SKM-1 treated with dmso at 0.1 percent for 144 hours (cell line): ENCODE measurements at regions not wholly inside any gene's neighbourhood (a gene's known extent, or its start where the extent isn't known, plus 50 kb on each side); places are given as distances from the start of the nearest gene placed in this dataset.

Experiments used
- DNase-seq: peaks from one replicate; lab custom pipeline; 2025; ENCODE audit not compliant: unreplicated experiment; lab: John Stamatoyannopoulos, UW

DNA sequence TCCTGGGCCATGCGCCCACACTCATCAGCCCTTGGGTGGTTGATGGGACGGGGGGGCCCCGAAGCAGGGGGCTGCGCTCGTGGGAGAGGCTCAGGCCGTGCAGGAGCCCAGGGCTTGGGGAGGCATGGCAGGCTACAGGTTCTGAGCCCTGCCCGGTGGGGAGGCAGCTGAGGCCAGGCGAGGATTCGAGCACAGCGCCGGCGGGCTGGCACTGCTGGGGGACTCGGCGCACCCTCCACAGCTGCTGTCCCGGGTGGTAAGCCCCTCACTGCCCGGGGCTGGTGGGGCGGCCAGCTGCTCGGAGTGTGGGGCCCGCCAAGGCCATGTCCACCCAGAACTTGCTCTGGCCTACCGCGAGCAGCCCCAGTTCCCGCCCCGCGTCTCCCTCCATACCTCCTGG, 295.8 kb upstream of the SEL1L start:
- no peak for DNase-seq

DNA sequence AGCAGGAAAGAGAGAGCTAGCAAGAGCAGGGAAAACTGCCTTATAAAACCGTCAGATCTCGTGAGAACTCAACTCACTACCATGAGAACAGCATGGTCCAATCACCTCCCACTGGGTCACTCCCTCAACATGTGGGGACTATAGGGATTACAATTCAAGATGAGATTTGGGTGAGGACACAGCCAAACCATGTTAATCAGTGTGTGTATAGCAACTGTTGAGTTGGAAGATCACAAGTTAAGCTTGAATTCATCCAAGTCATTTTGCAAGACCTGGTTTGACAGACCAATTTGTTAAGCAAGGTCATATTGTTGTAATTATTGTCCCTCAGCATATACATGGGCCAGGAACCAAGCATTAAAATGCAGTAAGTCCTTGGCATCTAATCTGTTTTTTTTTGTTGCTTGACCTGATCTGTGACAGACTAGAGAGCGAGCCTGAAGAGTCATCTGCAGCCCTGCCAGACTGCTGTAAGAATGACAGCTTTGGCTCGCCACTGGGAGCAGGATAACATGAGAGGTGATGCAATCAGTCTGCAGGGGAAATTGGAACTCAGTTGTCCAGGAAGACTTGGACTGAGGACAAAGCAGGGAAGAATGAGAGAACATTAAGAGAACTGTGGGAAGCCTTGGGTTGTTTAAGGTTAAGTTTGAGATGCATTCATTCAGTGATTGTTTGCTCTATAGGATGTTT, 297.6 kb upstream of the SEL1L start:
- DNase-seq, result no peak

DNA sequence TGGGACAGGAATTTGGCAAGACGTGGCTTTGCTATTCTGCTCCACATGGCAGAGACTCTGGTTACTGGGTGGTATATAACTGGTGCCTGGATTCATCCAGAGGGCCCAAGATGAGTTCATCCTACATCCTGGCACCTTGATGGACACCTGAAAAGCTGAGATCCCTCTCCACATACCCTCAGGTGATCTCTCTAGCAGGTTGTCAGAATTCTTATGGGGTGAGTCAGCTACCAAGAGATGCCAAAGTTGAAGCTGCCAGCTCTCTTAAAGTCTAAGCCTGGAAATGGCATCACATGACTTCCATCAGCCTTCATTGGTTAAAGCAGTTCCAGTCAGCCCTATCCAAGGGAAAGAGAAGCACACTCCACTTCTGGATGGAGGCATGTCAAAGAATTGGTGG, 300.7 kb upstream of the SEL1L start:
- no peak for DNase-seq

DNA sequence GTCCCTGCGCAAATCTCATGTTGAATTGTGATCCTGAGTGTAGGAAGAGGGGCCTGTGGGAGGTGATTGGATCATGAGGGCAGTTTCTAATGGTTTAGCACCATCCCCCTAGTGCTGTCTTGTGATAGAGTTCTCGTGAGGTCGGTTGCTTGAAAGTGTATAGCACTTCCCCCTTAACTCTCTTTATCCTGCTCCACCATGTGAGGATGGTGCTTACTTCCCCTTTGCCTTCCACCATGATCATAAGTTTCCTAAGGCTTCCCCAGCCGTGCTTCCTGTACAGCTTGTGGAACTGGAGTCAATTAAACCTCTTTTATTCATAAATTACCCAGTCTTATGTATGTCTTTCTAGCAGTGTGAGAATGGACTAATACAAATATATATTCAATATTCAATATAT, 303.7 kb upstream of the SEL1L start:
- DNase-seq, result no peak

DNA sequence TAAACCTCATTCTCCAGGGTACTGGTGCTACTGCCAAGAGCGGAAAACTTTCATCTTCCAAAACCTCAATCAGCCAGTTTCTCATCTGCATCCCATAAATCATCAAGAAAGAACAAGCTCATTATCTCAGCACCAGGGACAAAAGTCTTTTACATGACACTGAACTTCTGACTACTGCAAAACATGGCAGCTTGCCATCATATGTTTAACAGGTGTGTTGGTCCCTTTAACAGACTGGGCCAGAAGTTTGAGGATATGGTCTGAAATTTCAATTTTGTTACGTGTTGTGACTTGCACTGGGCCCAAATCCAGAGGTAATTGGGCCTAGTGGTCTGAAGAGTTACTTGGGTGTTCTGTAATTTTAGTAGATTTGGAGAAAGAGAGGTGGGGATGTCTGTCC, 305.4 kb upstream of the SEL1L start:
- no peak for DNase-seq

DNA sequence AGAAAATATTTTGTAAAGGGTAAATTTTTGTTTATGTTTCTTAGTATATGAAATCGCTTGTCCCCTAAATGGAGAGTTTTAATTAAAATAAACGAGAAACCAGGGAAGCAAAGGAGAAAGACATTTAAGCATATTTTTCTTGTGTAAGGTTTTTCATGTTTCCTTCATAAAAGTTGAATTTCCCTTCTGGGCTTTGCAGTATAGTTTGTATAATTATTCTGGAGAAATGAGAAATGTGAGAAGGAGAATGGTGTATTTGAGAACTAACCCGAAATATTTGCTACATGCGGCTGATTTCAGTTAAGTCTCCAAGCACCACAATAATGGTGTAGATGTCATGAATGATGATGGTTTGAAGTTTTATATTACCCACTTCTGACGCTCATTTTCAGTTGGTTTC, 307.7 kb upstream of the SEL1L start:
- no peak for DNase-seq

DNA sequence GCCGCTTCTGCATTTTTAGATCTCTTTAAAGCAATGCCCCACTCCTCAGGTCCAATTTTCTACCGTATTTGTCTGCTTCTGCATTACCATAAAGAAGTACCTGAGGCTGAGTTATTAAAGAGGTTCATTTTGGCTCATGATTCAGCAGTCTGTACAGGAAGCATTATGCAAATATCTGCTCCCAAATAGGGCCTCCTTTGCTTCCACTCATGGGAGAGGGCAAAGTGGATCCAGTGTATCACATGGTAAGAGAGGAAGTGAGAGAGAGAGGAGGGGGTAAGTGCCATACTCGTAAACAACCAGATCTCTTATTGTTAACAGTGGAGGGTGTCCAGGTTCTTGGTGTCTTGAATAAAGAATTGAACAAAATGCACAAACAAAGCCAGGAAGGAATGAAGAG, 316.1 kb upstream of the SEL1L start:
- no peak for DNase-seq

DNA sequence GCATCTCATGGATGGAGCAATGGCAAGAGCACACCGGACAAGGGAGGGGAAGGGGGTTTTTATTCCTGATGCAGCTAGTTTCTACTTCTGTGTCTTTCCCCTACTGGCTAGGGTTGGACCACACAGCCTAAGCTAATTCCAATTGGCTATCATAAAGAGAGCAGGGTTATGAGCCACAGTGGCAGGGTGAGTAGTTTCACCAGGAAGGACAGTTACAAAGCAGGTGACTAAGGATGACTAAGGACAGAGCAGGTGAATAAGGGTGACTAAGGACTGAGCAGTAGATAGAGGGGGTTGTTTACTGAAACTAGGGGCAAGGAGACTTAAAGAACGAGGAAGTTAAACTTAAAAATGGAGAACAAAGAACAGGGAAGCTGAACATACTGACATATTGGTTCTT, 321.4 kb upstream of the SEL1L start:
- DNase-seq, result peak; percentile 25

DNA sequence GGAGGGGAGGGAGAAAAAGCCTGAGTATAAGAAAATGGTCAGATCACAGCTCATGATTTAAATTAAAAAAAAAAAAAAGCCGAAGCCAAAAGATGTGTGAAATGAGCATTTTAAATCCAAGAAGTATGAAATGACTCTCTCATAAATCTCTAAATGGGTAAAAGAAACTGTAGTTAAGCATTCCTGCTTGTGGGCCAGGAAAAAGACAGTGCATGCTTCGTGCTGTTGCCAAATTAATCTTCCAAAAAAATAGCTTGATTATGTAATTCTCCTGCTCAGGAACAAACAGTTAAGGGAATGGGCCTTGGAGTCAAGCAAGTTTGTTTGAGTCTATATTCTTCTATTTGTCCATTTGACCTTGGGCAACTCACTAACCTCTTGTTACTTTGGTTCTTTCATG, 325.4 kb upstream of the SEL1L start:
- DNase-seq, result no peak

DNA sequence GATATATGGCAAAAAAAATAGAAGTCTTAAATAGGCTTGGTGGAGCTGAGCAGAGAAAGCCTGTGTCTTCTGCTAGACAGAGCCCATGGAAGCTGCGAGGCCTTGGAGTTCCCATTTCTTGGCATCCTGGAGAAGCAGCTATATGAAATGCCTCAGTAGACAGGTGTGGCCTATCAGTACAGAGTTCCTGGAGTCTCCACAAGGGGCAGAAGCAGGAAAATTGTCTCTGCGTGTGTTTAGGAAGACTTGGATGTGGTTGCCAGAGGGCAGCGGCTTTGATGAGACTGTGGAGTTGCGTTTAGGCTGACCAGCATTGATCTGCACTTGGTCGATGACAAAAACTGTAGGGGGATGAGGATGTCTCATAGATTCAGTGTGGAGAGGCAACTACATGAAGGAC, 334.5 kb upstream of the SEL1L start:
- no peak for DNase-seq

DNA sequence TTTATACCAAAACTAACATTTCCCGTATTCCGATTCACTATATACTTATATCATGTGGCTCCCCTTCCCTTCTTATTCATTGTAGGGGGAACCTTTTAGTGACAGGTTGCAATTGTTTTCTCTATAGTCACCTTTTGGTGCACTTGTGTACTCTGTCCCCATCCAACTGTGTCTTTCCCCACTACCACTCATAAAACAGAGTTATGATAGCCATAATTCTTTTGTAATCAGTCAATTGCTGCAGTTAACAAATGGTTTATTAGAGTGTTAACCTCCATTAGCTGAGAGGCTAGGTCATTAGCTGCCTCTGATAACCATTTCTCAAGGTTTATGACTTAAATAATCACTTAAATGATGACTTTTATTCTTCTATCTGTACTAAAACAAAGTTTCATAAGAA, 338.1 kb upstream of the SEL1L start:
- DNase-seq, result no peak

DNA sequence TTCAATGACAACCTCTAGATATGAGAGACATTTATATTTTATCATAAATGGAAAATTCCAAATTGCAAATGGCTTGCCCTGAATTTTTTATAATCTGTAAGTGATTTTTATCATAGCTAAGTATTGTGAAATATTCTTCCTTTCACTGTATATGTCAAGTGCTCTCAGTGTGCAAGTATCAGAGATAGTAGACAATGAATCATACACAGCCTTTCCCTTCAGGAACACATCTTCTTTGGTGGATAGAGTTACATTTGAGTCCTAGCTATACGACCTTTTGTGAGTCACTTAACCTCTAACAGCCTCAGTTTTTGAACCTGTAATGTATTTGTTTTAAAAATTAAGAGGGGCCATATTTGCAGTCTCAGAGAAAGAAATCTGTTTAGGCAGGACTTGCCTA, 350.7 kb upstream of the SEL1L start:
- DNase-seq, result no peak

DNA sequence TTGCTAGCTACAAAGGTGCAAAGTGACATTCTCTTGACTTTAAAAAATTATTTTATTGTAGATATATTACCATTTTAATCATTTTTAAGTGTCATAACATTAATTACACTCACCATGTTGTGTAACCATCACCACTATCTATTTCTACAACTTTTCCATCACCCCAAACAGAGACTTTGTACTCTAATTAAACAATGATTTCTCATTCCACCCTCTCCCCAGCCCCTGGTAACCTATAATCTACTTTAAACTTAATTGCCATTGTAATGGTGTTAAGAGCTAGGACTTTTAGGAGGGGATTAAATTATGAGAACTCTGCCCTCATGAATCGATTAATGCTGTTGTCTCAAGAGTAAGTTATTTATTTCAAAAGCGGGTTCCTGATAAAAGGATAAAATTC, 352.9 kb upstream of the SEL1L start:
- DNase-seq, result no peak

DNA sequence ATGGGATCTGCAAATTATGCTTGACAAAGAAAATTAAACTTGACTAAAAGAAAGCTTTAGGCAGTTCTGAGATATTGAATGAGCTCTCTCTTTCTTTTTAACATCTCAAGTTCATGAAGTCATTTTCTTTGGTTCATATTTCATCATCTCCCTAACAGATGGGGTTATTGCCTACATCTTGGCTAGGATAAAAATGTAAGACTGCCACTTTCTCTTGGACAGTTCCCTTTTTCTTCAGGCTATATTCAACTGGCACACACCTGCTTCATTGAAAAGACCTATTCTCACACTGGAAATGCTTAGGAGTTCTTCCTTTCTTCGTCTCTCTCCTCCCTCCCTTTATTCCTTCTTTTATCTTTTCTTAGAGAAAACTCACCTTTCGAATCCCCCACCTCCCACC, 355.9 kb upstream of the SEL1L start:
- no peak for DNase-seq

DNA sequence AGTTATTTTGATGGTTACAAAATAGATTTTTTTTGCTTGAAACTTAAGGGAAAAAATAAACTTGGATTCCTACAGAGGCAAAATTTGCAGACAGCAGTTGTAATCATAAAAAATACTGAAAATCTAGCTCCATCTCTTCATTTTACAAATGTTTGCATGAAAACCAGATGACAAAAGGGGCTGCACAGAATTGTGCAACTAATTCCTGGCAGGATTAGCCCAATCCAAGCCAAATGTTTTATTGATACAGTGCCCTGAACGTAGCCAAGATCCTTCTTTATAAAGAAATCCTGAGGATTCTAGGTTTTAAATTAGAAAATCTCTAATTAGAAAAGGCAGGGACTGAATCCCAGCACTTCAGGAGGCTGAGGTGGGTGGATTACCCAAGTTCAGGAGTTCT, 356.4 kb upstream of the SEL1L start:
- DNase-seq, result no peak

DNA sequence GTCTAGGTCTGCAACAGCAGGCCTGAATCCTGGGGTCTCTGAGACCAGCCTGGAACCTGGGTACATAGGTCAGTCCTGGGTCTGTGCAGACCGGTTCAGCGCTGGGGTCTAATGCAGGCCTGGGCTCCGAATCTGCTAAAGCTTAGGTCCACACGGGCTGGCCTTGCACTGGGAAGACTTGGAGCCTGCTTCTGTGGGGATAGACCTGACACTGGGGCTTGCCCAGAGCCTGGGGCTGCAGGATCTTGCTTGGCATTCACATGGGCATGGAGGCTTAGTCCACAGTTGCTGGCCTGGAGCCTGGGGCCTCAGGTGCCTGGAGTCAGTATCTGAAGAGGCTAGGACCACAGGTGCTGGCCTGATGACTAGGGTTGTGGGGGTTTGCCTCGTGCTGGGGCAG, 369.8 kb upstream of the SEL1L start:
- no peak for DNase-seq

DNA sequence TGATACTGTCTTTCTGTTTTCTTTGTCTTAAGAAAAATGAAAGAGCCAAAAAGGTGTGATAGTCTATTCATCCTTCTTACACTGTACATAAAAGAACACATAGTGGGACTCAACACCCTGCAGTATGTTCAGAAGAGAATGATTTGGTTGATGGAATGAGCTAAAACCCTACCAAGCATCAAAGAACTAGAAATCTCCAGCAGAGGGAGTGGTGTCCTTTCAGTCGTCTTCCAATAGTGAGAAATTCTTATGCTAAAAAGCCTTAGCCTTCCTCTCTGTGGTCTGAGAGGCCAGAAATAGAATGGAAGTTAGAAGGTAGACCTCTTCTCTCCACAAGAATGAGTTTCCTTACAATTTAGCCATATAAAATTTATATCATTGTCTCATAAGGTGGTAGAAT, 393.4 kb upstream of the SEL1L start:
- DNase-seq, result peak; percentile 1

DNA sequence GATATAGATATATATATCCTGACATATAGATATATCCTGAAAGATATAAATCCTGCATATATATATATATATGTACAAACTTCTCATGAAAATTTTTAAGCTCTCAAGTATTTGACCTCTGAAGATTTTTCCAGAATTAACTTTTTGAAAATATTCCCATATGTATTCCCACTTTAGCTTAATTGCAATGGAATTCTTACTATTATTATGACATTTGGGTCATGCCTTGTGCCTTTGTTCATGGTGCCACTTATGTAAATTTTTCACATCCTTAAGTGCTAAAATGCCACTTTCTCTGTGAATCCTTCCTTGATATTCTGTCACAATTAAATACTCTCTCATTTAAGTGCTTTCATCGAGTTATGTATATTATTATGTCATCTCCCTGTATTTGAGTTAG, 398.2 kb upstream of the SEL1L start:
- no peak for DNase-seq

DNA sequence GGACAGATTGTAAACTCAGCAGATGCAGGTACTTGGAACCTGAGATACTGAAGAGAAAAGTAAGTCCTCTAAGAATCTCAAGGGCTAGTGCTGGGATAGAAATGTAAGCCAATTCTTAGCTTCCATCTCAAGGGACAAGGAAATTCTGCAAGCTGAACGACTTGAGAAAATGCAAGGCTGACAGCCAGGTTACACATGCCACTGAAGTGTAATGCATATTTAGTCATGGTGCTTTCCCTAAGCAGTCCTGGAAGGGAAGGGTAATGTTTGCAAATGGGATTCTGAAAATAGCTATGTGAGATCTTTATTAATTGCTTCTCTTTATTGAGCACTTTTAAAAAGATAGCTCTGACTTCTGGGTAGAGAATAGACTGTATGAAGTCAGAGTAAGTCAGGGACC, 402.7 kb upstream of the SEL1L start:
- no peak for DNase-seq

DNA sequence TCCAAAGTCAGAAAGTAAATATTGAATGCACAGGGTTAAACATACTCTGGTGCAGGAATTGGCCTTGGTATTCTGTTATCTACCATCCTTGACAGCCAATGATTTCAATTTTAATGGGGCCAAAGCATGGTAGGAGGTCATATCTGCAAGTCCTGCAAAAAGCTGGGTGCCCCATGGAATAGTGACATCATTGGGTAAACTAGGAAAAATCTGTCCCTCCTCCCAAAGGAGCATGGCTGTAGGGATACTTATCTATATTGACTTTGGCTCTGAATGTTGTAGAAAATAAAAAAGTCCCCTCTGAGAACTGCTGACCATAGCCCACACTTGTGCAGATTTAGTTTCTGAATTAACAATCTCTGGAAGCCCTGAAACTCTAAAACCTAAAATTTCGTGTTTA, 403.2 kb upstream of the SEL1L start:
- no peak for DNase-seq

DNA sequence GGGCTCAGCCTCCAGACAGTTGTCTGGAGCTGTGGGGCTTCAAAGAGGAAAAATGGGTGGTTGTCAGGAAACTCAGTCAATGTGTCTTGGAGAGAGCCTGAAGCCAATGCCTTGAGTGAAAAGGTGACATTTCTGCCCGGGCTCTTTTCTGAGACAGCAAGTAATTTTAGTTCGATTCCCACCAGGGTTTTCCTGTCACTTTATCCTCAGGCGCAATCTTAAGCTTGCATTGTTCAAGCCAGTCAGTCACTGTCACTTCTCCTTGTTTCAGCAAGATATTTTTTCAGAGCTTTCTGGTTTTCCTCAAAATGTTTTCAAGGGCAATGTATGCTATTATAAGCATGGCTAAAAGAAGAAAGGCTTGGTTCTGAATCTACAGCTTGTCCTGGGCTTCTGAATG, 404.7 kb upstream of the SEL1L start:
- DNase-seq, result no peak

DNA sequence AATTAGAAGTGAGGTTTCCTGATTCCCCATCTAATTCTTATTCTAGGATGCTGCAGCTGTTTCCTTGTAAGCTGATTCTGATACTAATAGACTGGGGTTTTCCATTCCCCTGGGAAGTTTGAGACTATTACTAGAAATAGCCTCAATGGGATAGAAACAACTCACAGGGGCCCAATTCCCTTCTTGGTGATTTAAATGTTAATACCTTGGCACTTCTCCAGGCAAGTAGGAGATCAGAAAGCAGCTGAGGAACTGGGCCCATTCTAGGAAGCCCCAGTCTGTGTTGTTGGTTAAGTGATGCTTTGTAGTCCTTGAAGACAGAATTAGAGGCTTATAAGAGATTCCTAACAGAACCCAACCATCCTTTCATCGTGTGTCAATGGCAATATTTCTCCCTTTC, 407.0 kb upstream of the SEL1L start:
- DNase-seq, result no peak

DNA sequence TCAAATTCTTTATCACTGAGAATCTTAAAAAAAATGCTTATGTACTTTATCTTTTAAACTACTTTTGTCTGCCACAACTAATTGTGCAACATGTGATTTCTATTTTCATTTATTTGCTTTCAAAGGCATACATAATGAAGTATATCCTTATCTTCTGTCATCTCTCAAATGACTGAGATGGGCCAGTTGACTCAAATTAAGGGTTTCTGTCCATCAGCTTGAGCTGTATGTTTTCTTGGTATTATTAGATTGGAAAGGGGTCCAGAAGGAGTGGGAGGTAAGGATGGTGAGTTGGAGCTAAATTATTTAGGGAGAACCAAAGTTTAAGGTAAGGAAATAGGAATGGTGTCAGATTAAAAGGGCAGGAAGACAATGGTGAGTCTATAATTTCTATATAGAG, 408.4 kb upstream of the SEL1L start:
- DNase-seq, result no peak

DNA sequence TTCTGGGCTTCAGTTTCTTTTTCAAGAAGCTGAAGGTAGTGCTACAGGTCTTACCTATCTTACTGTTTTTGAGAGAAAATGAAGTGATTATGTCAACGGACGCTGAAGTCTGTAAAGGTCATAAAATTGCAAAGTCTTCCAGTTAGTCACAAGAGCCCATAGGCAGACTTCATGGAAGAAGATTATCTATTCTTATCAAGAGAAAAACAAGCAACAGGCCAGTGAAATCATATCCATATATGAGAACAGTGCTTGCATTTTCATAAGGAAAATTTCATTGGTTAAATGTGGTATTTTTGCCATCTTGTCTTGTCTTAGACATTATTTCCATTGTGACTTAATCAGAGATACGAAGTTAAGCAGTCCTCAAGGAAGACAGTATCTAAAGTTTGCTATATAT, 412.7 kb upstream of the SEL1L start:
- no peak for DNase-seq
